ENCODE measurements at regions not wholly inside any gene's neighbourhood (a gene's known extent, or its start where the extent isn't known, plus 50 kb on each side); places are given as distances from the start of the nearest gene placed in this dataset.

- no peak for TF ChIP-seq CTCF (IDR thresholded peaks at IDR 0.05)
- no peak for TF ChIP-seq POLR2A (IDR thresholded peaks at IDR 0.05)
These were observed 85.7 kb downstream of the C6orf118 start for GRCh38 chr6:165223736-165224135.
